ENCODE measurements at regions not wholly inside any gene's neighbourhood (a gene's known extent, or its start where the extent isn't known, plus 50 kb on each side); places are given as distances from the start of the nearest gene placed in this dataset.

GRCh38 chr2:239805414-239805813 lies 219.7 kb downstream of the NDUFA10 start:
- no peak overlapping the region for H3K27ac ChIP-seq
- no peak for TF ChIP-seq ZFX (IDR thresholded peaks at IDR 0.05; ENCODE audit: borderline replicate concordance)
- TF ChIP-seq CTCF (IDR thresholded peaks at IDR 0.05) = no peak

DNA sequence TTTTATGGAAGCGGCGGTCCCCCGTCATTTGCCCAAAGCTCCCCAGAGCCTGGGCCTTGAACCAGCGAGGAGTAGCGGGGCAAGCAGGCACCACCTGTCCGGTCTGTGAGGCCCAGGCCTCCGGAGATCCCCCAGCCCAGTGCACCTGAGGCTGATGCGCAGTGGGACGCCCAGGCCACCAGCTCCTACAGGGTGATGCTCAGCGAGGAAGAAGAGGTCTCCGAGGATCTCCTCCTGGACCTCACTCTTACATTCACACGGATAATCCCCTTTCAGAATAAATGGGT lies 220.2 kb downstream of the NDUFA10 start:
- H3K27ac ChIP-seq = no peak overlapping the region
- TF ChIP-seq CTCF (IDR thresholded peaks at IDR 0.05) (no peak), ZFX (IDR thresholded peaks at IDR 0.05; ENCODE audit: borderline replicate concordance) (no peak)

DNA sequence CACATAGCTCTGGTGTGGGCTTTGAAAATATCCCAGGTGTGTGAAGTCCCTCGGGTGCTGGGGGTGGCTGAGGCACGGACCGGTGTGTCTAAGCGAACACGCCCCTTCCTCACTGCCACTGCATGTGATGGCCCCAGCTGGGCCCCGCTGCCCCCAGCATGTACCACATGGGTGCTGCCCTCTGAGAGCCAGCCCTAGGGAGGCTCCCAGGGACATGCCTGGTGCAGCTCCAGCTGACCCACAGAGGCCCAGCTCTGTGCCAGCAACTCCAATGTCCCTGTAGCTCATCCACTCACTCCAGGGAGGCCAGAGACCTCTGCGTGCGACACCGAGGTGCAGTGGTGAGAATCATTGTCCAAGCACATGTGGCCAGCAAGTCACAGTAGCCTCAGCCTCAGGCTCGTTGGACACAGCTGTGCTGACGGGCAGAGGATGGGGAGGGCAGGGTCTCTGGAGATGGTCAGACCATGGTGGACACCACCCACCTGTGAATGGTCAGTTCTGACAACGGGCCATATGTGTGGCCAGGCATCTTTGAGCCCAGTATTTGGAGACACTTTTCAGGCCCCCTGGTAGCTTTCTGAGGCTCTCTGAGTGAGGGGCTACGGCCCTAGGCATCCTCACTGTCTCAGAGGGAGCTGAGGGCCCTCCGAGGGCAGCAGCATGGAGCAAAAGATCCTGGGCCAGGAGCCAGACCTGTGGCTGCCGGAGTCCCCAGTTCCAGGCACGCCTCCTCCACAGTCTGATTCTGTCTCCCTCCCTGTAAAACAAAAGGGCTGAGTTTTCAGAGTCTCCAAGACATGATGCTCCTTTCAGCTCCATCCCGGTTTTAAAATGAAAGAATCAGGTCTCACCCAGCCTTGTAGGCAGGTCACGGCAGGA lies 220.7 kb downstream of the NDUFA10 start:
- TF ChIP-seq CTCF (IDR thresholded peaks at IDR 0.05) (no peak), ZFX (IDR thresholded peaks at IDR 0.05; ENCODE audit: borderline replicate concordance) (no peak)

DNA sequence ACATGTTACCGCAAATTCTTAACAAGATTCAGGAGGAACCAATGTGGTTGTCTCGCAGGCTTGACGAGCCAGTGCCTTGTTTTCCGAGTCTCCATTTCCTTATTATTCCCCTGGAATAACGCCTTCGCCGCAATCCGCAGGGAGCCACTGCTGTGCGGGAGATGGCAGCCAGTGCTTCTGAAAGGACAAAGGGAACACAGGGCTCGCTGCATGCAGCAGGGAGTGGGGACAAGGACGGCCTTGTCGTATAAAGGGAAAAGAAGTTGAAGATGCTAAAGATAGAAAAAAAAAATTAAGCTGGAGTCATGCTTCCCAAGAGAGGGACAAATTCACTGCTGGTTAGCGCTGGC lies 221.4 kb downstream of the NDUFA10 start:
- H3K27ac ChIP-seq = no peak overlapping the region
- TF ChIP-seq CTCF (IDR thresholded peaks at IDR 0.05) (no peak), ZFX (IDR thresholded peaks at IDR 0.05; ENCODE audit: borderline replicate concordance) (no peak)

More for the DNA sequence above, 220.7 kb downstream of the NDUFA10 start:
- no peak overlapping the region for H3K27ac ChIP-seq

DNA sequence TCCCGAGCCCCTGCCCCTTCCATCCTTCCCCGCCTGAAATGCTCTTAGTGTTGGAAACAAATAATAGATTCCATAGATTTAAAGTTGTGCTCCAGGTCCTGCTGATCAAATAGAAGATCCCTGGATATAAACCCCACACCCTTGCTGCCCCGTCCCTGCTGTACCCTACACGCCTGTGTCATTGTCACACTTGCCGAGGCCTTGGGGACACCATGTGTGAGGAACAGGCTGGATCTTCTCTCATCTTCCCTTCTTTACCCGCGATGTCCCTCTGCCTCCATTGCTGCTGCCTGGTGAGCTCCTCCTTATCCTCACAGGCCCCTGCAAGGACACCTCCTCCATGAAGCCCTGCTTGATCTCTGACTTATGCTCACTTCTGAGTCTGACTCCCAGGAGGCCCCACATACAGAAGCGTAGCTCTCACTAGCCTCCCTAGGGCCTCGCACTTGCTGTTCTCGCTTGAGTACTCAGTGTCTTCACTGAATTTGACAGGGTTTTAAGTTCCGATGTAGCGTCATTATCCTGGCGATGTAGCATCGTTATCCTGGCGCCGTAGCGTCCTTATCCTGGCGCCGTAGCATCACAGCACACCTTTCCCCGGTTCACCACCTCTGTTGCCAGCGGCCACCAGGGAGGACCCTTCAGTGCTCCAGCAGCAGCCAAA lies 221.9 kb downstream of the NDUFA10 start:
- no peak overlapping the region for H3K27ac ChIP-seq
- TF ChIP-seq CTCF (IDR thresholded peaks at IDR 0.05) (no peak), ZFX (IDR thresholded peaks at IDR 0.05; ENCODE audit: borderline replicate concordance) (no peak)

DNA sequence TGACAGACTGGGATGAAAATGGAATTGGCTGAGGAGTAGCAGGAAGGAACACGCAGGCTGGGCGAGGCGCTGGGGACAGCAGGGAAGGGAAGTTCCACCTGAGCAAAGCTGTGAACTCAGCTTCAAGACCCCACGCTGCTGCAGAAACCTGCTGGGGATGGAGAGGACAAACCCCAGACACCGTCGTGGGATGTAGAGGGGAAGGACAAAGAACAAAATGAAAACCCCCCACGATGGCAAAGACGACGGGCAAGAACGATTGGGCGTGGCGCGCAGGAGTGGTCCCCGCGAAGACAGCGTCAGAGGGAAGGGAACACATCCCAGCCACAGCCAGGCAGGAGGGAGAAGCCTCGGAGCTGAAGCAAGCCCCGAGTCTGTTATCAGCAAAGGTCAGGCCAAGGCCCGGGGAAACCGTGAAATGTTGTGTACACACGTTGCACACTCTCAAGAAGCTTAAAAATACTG lies 222.9 kb downstream of the NDUFA10 start:
- TF ChIP-seq CTCF (IDR thresholded peaks at IDR 0.05) = no peak
- no peak for TF ChIP-seq ZFX (IDR thresholded peaks at IDR 0.05; ENCODE audit: borderline replicate concordance)

More for the DNA sequence above, 222.9 kb downstream of the NDUFA10 start:
- H3K27ac ChIP-seq = no peak overlapping the region

Measured in 22Rv1 (cell line).